ENCODE measurements at regions not wholly inside any gene's neighbourhood (a gene's known extent, or its start where the extent isn't known, plus 50 kb on each side); places are given as distances from the start of the nearest gene placed in this dataset.

- DNase-seq (ENCODE audit: low spot score), result no peak
Measured at GRCh38 chr2:40625849-40626248, 174.0 kb upstream of the SLC8A1 start.

GRCh38 chr2:40628556-40628955 lies 176.7 kb upstream of the SLC8A1 start:
- no peak overlapping the region for H3K4me3 Mint-ChIP-seq (ENCODE audit: unreplicated experiment)
- H3K36me3 Mint-ChIP-seq (ENCODE audit: low read depth), result no peaks in the 10 kb centered on the region
- H3K4me1 Mint-ChIP-seq (ENCODE audit: low read depth), result no peaks in the 10 kb centered on the region
- no peaks in the 10 kb centered on the region for H3K9me3 Mint-ChIP-seq (ENCODE audit: low read depth)
- peaks cover 31% of the 10 kb centered on the region for H3K27me3 Mint-ChIP-seq (ENCODE audit: low read depth)
- TF ChIP-seq CTCF (IDR thresholded peaks at IDR 0.05), result no peak
- DNase-seq (ENCODE audit: low spot score), result no peak
- no peak overlapping the region for H3K27ac Mint-ChIP-seq (ENCODE audit: unreplicated experiment)

More at GRCh38 chr2:40625849-40626248, 174.0 kb upstream of the SLC8A1 start:
- H3K9me3 Mint-ChIP-seq (ENCODE audit: low read depth), result no peaks in the 10 kb centered on the region
- no peak overlapping the region for H3K27ac Mint-ChIP-seq (ENCODE audit: unreplicated experiment)
- no peaks in the 10 kb centered on the region for H3K36me3 Mint-ChIP-seq (ENCODE audit: low read depth)
- TF ChIP-seq CTCF (IDR thresholded peaks at IDR 0.05), result no peak
- no peak overlapping the region for H3K4me3 Mint-ChIP-seq (ENCODE audit: unreplicated experiment)
- H3K27me3 Mint-ChIP-seq (ENCODE audit: low read depth), result peaks cover 36% of the 10 kb centered on the region
- no peaks in the 10 kb centered on the region for H3K4me1 Mint-ChIP-seq (ENCODE audit: low read depth)

GRCh38 chr2:40629768-40630434 lies 178.0 kb upstream of the SLC8A1 start:
- H3K9me3 Mint-ChIP-seq (ENCODE audit: low read depth), result no peaks in the 10 kb centered on the region
- DNase-seq (ENCODE audit: low spot score), result no peak
- H3K36me3 Mint-ChIP-seq (ENCODE audit: low read depth), result no peaks in the 10 kb centered on the region
- H3K27ac Mint-ChIP-seq (ENCODE audit: unreplicated experiment), result no peak overlapping the region
- H3K27me3 Mint-ChIP-seq (ENCODE audit: low read depth), result peaks cover 30% of the 10 kb centered on the region
- no peaks in the 10 kb centered on the region for H3K4me1 Mint-ChIP-seq (ENCODE audit: low read depth)
- H3K4me3 Mint-ChIP-seq (ENCODE audit: unreplicated experiment), result no peak overlapping the region
- TF ChIP-seq CTCF (IDR thresholded peaks at IDR 0.05), result no peak

GRCh38 chr2:40639320-40639719 lies 187.4 kb upstream of the SLC8A1 start:
- no peaks in the 10 kb centered on the region for H3K36me3 Mint-ChIP-seq (ENCODE audit: low read depth)
- no peak for DNase-seq (ENCODE audit: low spot score)
- TF ChIP-seq CTCF (IDR thresholded peaks at IDR 0.05), result no peak
- peaks cover 37% of the 10 kb centered on the region for H3K27me3 Mint-ChIP-seq (ENCODE audit: low read depth)
- no peak overlapping the region for H3K27ac Mint-ChIP-seq (ENCODE audit: unreplicated experiment)
- no peak overlapping the region for H3K4me3 Mint-ChIP-seq (ENCODE audit: unreplicated experiment)
- no peaks in the 10 kb centered on the region for H3K9me3 Mint-ChIP-seq (ENCODE audit: low read depth)
- H3K4me1 Mint-ChIP-seq (ENCODE audit: low read depth), result no peaks in the 10 kb centered on the region

- Mint-ChIP-seq H3K4me3 (ENCODE audit: unreplicated experiment) (no peak overlapping the region), H3K27ac (ENCODE audit: unreplicated experiment) (no peak overlapping the region), H3K4me1 (ENCODE audit: low read depth) (no peaks in the 10 kb centered on the region), H3K9me3 (ENCODE audit: low read depth) (no peaks in the 10 kb centered on the region), H3K27me3 (ENCODE audit: low read depth) (peaks cover 32% of the 10 kb centered on the region), H3K36me3 (ENCODE audit: low read depth) (no peaks in the 10 kb centered on the region)
- no peak for TF ChIP-seq CTCF (IDR thresholded peaks at IDR 0.05)
- no peak for DNase-seq (ENCODE audit: low spot score)
Measured at GRCh38 chr2:40642237-40642636, 190.3 kb upstream of the SLC8A1 start.

Measured in chondrocyte (in vitro differentiated cells).